DND-41 (cell line): ENCODE measurements at regions not wholly inside any gene's neighbourhood (a gene's known extent, or its start where the extent isn't known, plus 50 kb on each side); places are given as distances from the start of the nearest gene placed in this dataset.

Experiments
- ATAC-seq: fragments of 200-7000 bp; cut with Tn5 transposase; 3 replicates; pipeline ENCODE4 v1.9.1; 2021; ENCODE audit warnings: low read depth; ENCODE audit not compliant: insufficient read depth
- DNase-seq: peaks from one replicate; pipeline ENCODE4 v3.0.0-alpha.2; 2020
- H2AFZ ChIP-seq: 2 replicates; pipeline ENCODE4 v1.6.0; 2012; ENCODE audit warnings: low read depth, low read length
- H3K27ac ChIP-seq: 2 replicates; pipeline ENCODE4 v1.5.1; 2012; ENCODE audit warnings: low read length, inconsistent platforms
- H3K27me3 ChIP-seq: fragments of 200-600 bp; sonication (generic); 2 replicates; pipeline ENCODE4 v1.6.0; 2012; ENCODE audit warnings: low read length, mild to moderate bottlenecking, inconsistent platforms; ENCODE audit not compliant: insufficient read depth, poor library complexity
- H3K36me3 ChIP-seq: 2 replicates; pipeline ENCODE4 v1.5.1; 2012; ENCODE audit warnings: low read length, inconsistent platforms; ENCODE audit not compliant: insufficient read depth
- H3K4me1 ChIP-seq: 2 replicates; pipeline ENCODE4 v1.5.1; 2012; ENCODE audit warnings: mild to moderate bottlenecking, low read length; ENCODE audit not compliant: insufficient read depth
- H3K4me2 ChIP-seq: 2 replicates; pipeline ENCODE4 v1.6.0; 2012; ENCODE audit warnings: mild to moderate bottlenecking, moderate library complexity, low read length, inconsistent platforms; ENCODE audit not compliant: insufficient read depth
- H3K4me3 ChIP-seq, 2 experiments: fragments of 200-600 bp in 1 of 2; shearing (Covaris generic) in 1 of 2; 2 replicates each; pipeline ENCODE4 v1.5.1; 2012 to 2016; ENCODE audit warnings: inconsistent platforms in 2 of 2, low read length in 2 of 2, mild to moderate bottlenecking in 2 of 2, low read depth in 1 of 2, moderate library complexity in 1 of 2
- H3K79me2 ChIP-seq: 2 replicates; pipeline ENCODE4 v1.6.0; 2012; ENCODE audit warnings: low read length, inconsistent platforms; ENCODE audit not compliant: insufficient read depth
- H3K9ac ChIP-seq: 2 replicates; pipeline ENCODE4 v1.6.0; 2012; ENCODE audit warnings: low read depth, mild to moderate bottlenecking, inconsistent platforms, low read length, moderate library complexity
- H3K9me3 ChIP-seq: 2 replicates; pipeline ENCODE4 v1.5.1; 2012; ENCODE audit warnings: low read length, moderate library complexity, mild to moderate bottlenecking, inconsistent platforms; ENCODE audit not compliant: insufficient read depth, severe bottlenecking
- H4K20me1 ChIP-seq: 2 replicates; pipeline ENCODE4 v1.6.0; 2012; ENCODE audit warnings: low read length; ENCODE audit not compliant: insufficient read depth
- EZH2 ChIP-seq: IDR thresholded peaks from 3 replicates; pipeline ENCODE4 v1.6.1; 2012; ENCODE audit warnings: borderline replicate concordance, low read depth, mild to moderate bottlenecking, moderate library complexity, low read length, inconsistent platforms; ENCODE audit not compliant: severe bottlenecking
- TF ChIP-seq, protein P1 (sequence below): IDR thresholded peaks from 2 replicates; pipeline ENCODE4 v1.5.1; 2012; ENCODE audit warnings: borderline replicate concordance, low read length, moderate library complexity, mild to moderate bottlenecking; ENCODE audit not compliant: poor library complexity, severe bottlenecking; ENCODE audit errors: extremely low read depth

DNA sequence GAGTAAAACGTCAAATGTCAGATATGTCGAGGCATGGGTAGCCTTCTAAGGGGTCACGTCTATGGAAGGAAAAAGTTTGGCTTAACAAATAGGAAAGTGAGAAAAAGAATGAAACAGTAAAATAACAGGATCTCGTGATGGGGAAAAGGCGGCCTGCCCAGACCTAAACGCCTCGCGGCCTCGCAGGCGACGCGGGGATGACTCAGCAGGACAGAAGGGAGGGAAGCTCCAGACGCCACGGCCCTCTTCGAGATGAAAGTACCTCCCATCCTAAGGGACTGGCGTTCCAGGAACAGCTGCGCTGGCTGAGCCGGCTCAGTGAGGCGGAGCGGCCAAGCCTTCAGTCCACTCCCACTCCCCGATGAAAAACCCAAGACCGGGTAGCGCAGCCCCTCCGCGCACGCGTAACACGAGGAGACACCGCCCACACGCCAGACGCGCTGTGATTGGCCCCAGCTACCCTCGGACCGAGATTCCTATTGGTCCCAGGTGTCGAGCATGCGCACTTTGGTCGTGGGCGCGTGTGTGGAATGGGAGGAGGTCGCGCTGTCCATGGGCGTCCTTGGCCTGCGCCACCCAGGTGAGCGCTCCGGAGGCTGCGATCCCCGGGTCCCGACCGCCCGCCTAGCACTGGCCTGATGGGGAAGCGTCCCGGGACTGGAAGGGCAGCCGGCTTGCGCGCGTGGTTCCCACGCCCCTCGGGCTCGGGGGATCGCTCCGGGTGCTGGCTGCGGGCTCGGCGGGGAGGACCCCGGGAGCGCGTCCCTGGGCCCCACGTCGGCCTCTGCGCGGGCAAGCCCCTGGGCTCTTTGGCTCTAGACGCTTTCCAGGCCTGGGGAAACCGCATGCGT is 588.5 kb downstream of the MTRR start:
- TF ChIP-seq EZH2 = no peak
- TF ChIP-seq, protein P1, sequence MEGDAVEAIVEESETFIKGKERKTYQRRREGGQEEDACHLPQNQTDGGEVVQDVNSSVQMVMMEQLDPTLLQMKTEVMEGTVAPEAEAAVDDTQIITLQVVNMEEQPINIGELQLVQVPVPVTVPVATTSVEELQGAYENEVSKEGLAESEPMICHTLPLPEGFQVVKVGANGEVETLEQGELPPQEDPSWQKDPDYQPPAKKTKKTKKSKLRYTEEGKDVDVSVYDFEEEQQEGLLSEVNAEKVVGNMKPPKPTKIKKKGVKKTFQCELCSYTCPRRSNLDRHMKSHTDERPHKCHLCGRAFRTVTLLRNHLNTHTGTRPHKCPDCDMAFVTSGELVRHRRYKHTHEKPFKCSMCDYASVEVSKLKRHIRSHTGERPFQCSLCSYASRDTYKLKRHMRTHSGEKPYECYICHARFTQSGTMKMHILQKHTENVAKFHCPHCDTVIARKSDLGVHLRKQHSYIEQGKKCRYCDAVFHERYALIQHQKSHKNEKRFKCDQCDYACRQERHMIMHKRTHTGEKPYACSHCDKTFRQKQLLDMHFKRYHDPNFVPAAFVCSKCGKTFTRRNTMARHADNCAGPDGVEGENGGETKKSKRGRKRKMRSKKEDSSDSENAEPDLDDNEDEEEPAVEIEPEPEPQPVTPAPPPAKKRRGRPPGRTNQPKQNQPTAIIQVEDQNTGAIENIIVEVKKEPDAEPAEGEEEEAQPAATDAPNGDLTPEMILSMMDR = no peak
- peaks cover 25% of the 10 kb centered on the region for H3K79me2 ChIP-seq
- no peaks in the 10 kb centered on the region for H3K27me3 ChIP-seq
- peak overlapping the region; percentile 33 to 79; a peak in 3 of 4 replicates for H3K4me3 ChIP-seq
- peak overlapping the region; percentile 59 for H2AFZ ChIP-seq
- peak overlapping the region; percentile 76 for H3K9ac ChIP-seq
- ATAC-seq = peak; percentile 93
- peaks cover 14% of the 10 kb centered on the region for H3K36me3 ChIP-seq
- no peaks in the 10 kb centered on the region for H4K20me1 ChIP-seq
- peak overlapping the region; percentile 70 for H3K27ac ChIP-seq
- H3K4me2 ChIP-seq = peak overlapping the region; percentile 81
- DNase-seq = peak; percentile 88
- peaks cover 4% of the 10 kb centered on the region for H3K9me3 ChIP-seq
- H3K4me1 ChIP-seq = peaks cover 33% of the 10 kb centered on the region

DNA sequence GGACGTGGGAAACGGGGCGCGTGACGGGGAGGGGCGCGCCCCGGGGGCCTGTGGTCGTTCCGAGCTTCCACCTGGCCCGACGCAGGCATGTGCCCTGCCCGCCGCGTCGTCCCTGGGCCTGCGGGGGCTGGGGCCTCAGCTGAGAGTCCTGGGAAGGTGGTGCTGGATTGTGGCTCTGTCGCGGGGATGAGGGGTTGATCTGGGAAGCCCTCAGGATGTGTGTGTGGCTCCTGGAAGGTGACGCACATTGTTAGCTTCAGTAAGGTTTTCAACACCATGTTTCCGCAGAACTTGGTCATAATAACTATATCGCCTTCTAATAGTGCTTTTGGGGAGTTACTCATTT is 589.1 kb downstream of the MTRR start:
- Histone ChIP-seq H4K20me1 (no peaks in the 10 kb centered on the region), H2AFZ (peak overlapping the region; percentile 59), H3K4me3 (peak overlapping the region; percentile 33 to 79; a peak in 3 of 4 replicates), H3K9ac (peak overlapping the region; percentile 76), H3K27me3 (no peaks in the 10 kb centered on the region), H3K79me2 (peaks cover 25% of the 10 kb centered on the region), H3K4me1 (peaks cover 33% of the 10 kb centered on the region), H3K9me3 (peaks cover 4% of the 10 kb centered on the region), H3K4me2 (peak overlapping the region; percentile 81), H3K36me3 (peaks cover 14% of the 10 kb centered on the region), H3K27ac (peak overlapping the region; percentile 70)
- ATAC-seq = peak; percentile 21
- TF ChIP-seq EZH2 = no peak
- TF ChIP-seq, protein P1 = no peak
- no peak for DNase-seq

DNA sequence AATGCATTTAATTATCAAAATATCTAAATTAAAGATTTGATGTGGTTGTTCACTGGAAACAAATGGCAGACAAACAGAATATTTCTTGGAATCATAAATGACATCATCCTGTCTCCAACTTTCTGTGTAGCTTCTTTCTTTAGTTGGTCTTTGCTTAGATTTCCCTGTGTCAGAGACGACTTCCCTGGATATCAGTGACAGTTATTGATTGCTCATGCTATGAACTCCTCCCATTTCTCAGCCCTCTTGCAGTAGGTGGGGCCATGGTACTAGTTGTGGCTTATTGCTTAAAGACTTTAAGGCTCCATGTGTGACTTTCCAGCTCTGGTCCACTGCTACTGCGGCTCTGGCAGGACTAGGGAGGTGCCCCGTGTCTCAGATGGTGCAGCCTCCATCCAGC is 592.6 kb downstream of the MTRR start:
- Histone ChIP-seq H3K4me2 (no peak overlapping the region), H3K27me3 (no peaks in the 10 kb centered on the region), H3K9ac (no peak overlapping the region), H3K4me3 (no peak overlapping the region), H3K4me1 (peaks cover 21% of the 10 kb centered on the region), H3K9me3 (peaks cover 4% of the 10 kb centered on the region), H3K36me3 (peaks cover 14% of the 10 kb centered on the region), H3K27ac (no peak overlapping the region), H4K20me1 (no peaks in the 10 kb centered on the region), H2AFZ (no peak overlapping the region), H3K79me2 (peaks cover 25% of the 10 kb centered on the region)
- ATAC-seq (no peak), DNase-seq (no peak)
- TF ChIP-seq EZH2 = no peak
- TF ChIP-seq, protein P1 = no peak
